NCI-H2107 treated with DMSO at 0.1 percent for 48 hours (cell line): ENCODE measurements at regions not wholly inside any gene's neighbourhood (a gene's known extent, or its start where the extent isn't known, plus 50 kb on each side); places are given as distances from the start of the nearest gene placed in this dataset.
"Not testable (repeated sequence)": the region's sequence is repeated elsewhere in the genome, so short reads cannot be mapped to it uniquely, and the experiment has no call there.

ENCODE experiments used
- DNase-seq: peaks from one replicate; lab custom pipeline; 2025; ENCODE audit not compliant: unreplicated experiment; lab: John Stamatoyannopoulos, UW

- no peak for DNase-seq
Observed at GRCh38 chr3:171979081-171979480, 60.3 kb upstream of the FNDC3B start.

GRCh38 chr3:171980578-171981270 lies 58.7 kb upstream of the FNDC3B start:
- no peak for DNase-seq

- no peak for DNase-seq
Observed at GRCh38 chr3:171981271-171981605, 58.1 kb upstream of the FNDC3B start.

- peak; percentile 28 for DNase-seq
Observed at GRCh38 chr3:171982828-171983227, 56.5 kb upstream of the FNDC3B start.

GRCh38 chr3:171983685-171984084 lies 55.7 kb upstream of the FNDC3B start:
- DNase-seq = not testable (repeated sequence)

- no peak for DNase-seq
Observed at GRCh38 chr3:171984883-171985282, 54.5 kb upstream of the FNDC3B start.

- DNase-seq = no peak
Observed at GRCh38 chr3:171986176-171986575, 53.2 kb upstream of the FNDC3B start.

- no peak for DNase-seq
Observed at GRCh38 chr3:171986757-171987518, 52.4 kb upstream of the FNDC3B start.
